Cardiac fibroblast (primary cell): ENCODE measurements at regions not wholly inside any gene's neighbourhood (a gene's known extent, or its start where the extent isn't known, plus 50 kb on each side); places are given as distances from the start of the nearest gene placed in this dataset.

Source experiments
- DNase-seq, 2 donors: peaks; one replicate each; pipeline versions ENCODE4 v3.0.0 to v3.0.0-alpha.2; 2010; ENCODE audit warnings: low read depth in 2 of 2
- H3K4me3 ChIP-seq, 2 donors: replicated peaks in 1 of 2; 1 replicate in 1 of 2; 2 replicates in 1 of 2; pipeline ENCODE4 v1.5.1; 2011; ENCODE audit warnings: low read depth in 2 of 2, low read length in 2 of 2, mild to moderate bottlenecking in 2 of 2, moderate library complexity in 1 of 2
- TF ChIP-seq, protein P1 (sequence below): IDR thresholded peaks from one replicate; pipeline ENCODE4 v1.5.1; 2011; ENCODE audit warnings: low read depth, mild to moderate bottlenecking, low read length, inconsistent platforms

- TF ChIP-seq, protein P1, sequence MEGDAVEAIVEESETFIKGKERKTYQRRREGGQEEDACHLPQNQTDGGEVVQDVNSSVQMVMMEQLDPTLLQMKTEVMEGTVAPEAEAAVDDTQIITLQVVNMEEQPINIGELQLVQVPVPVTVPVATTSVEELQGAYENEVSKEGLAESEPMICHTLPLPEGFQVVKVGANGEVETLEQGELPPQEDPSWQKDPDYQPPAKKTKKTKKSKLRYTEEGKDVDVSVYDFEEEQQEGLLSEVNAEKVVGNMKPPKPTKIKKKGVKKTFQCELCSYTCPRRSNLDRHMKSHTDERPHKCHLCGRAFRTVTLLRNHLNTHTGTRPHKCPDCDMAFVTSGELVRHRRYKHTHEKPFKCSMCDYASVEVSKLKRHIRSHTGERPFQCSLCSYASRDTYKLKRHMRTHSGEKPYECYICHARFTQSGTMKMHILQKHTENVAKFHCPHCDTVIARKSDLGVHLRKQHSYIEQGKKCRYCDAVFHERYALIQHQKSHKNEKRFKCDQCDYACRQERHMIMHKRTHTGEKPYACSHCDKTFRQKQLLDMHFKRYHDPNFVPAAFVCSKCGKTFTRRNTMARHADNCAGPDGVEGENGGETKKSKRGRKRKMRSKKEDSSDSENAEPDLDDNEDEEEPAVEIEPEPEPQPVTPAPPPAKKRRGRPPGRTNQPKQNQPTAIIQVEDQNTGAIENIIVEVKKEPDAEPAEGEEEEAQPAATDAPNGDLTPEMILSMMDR = no peak
- no peak for DNase-seq
- H3K4me3 ChIP-seq = no peak overlapping the region
Measured at GRCh38 chr7:67983486-67983885, 986.9 kb downstream of the TYW1 start.

DNA sequence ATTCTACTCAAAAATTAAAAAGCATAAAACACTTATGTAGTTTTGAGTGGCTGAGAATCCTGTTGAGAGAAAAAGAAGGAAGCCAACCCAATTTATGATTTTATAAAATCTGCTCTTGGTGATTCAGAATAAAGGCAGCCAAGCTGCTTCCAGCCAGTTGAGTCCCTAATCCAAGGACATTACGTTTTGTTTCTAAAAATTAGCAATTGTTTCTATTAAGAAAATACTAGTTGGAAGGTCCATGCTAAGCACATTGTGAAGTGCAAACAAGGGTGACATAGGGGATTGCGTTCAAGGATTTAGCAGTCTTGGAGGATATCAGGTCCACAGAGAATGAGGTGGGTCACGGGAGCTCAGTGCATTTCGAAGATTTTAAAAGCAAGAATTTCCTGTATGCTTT is 987.7 kb downstream of the TYW1 start:
- DNase-seq = no peak
- no peak overlapping the region for H3K4me3 ChIP-seq
- TF ChIP-seq, protein P1 = no peak

GRCh38 chr7:67989142-67989541 is 992.5 kb downstream of the TYW1 start:
- TF ChIP-seq, protein P1 = no peak

GRCh38 chr7:67990003-67990402 is 993.4 kb downstream of the TYW1 start:
- TF ChIP-seq, protein P1 = no peak
- no peak for DNase-seq
- no peak overlapping the region for H3K4me3 ChIP-seq

More at GRCh38 chr7:67989142-67989541, 992.5 kb downstream of the TYW1 start:
- no peak for DNase-seq
- no peak overlapping the region for H3K4me3 ChIP-seq

GRCh38 chr7:67990716-67991115 is 994.1 kb downstream of the TYW1 start:
- no peak for DNase-seq
- TF ChIP-seq, protein P1 = no peak

DNA sequence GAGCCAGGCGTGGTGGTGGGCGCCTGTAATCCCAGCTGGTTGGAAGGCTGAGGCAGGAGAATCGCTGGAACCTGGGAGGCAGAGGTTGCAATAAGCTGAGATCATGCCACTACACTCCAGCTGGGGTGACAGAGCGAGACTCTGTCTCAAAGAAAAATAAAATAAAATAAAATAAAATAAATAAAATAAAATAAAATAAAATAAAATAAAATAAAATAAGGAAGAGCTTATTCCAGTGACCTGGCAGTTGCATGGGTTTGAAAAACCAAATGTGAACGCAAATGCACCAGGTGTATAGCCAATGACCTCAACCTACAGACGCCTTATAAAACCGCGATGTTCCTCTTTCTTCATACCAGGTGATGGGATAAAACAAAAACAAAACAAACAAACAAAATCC is 995.7 kb downstream of the TYW1 start:
- TF ChIP-seq, protein P1 = no peak
- H3K4me3 ChIP-seq = no peak overlapping the region
- DNase-seq = no peak

More at GRCh38 chr7:67990716-67991115, 994.1 kb downstream of the TYW1 start:
- no peak overlapping the region for H3K4me3 ChIP-seq

DNA sequence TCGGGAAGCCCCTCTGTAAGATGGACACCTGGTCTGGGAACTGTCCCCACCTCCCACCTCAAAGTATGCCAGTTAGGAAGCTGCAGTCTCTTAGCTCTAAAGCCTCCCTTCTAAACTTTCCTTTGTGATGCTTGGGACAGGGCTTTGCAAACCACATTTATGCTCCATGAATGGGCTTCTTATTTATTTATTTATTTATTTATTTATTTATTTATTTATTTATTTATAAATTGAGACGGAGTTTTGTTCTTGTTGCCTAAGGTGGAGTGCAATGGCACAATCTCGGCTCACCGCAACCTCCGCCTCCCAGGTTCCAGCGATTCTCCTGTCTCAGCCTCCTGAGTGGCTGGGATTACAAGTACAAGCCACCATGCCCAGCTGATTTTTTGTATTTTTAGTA is 1009.4 kb downstream of the TYW1 start:
- H3K4me3 ChIP-seq = no peak overlapping the region
- DNase-seq = no peak
- TF ChIP-seq, protein P1 = no peak
